SK-N-SH treated with all-trans-retinoic acid at 6 μM for 48 hours (cell line): ENCODE measurements at regions not wholly inside any gene's neighbourhood (a gene's known extent, or its start where the extent isn't known, plus 50 kb on each side); places are given as distances from the start of the nearest gene placed in this dataset.

Experiments
- ARNTL ChIP-seq: fragments of 450-650 bp; formaldehyde crosslinking; IDR thresholded peaks from 2 replicates; pipeline ENCODE4 v1.5.0; 2020; ENCODE audit warnings: low read depth, mild to moderate bottlenecking, moderate library complexity, borderline replicate concordance
- CREB5 ChIP-seq: fragments of 250-450 bp; sonication (Bioruptor Pico); IDR thresholded peaks from 2 replicates; pipeline ENCODE4 v1.5.1; 2020; ENCODE audit warnings: low read depth, mild to moderate bottlenecking, moderate library complexity
- GLIS3 ChIP-seq: fragments of 250-450 bp; sonication (Bioruptor Pico); IDR thresholded peaks from 2 replicates; pipeline ENCODE4 v1.5.0; 2020; ENCODE audit warnings: mild to moderate bottlenecking, moderate library complexity
- PATZ1 ChIP-seq: fragments of 250-450 bp; sonication (Bioruptor Pico); IDR thresholded peaks from 2 replicates; pipeline ENCODE4 v1.8.0; 2020; ENCODE audit warnings: mild to moderate bottlenecking, moderate library complexity, borderline replicate concordance
- RARB ChIP-seq: fragments of 250-450 bp; sonication (Bioruptor Pico); IDR thresholded peaks from 2 replicates; pipeline ENCODE4 v1.8.0; 2021; ENCODE audit warnings: mild to moderate bottlenecking, moderate library complexity
- ZNF565 ChIP-seq: fragments of 450-650 bp; formaldehyde crosslinking; conservative IDR thresholded peaks from 2 replicates; pipeline ENCODE4 v1.5.0; 2020; ENCODE audit warnings: low read depth, mild to moderate bottlenecking, moderate library complexity
- ZNF70 ChIP-seq: fragments of 450-650 bp; formaldehyde crosslinking; IDR thresholded peaks from 2 replicates; pipeline ENCODE4 v1.5.0; 2020; ENCODE audit warnings: mild to moderate bottlenecking, moderate library complexity

GRCh38 chr5:103375863-103376591 is 117.5 kb downstream of the MACIR start:
- TF ChIP-seq GLIS3 (CRISPR knock-in tag) (no peak), ARNTL (CRISPR knock-in tag) (no peak), ZNF565 (no peak), RARB (no peak), PATZ1 (no peak), CREB5 (CRISPR knock-in tag) (no peak), ZNF70 (no peak)
